Ovary (tissue), 3 donors: ENCODE measurements at regions not wholly inside any gene's neighbourhood (a gene's known extent, or its start where the extent isn't known, plus 50 kb on each side); places are given as distances from the start of the nearest gene placed in this dataset.
"Not testable (repeated sequence)": the region's sequence is repeated elsewhere in the genome, so short reads cannot be mapped to it uniquely, and the experiment has no call there.

ENCODE experiments used
- POLR2A ChIP-seq: fragments of 450-650 bp; IDR thresholded peaks from one replicate; pipeline ENCODE4 v1.6.1; 2017; ENCODE audit warnings: antibody characterized with exemption, mild to moderate bottlenecking, moderate library complexity
- TF ChIP-seq, protein P1 (sequence below), 3 donors: fragments of 450-650 bp in 2 of 3; fragments of 200-600 bp in 1 of 3; IDR thresholded peaks; one replicate each; pipeline versions ENCODE4 v1.5.1 to v1.8.0; 2016 to 2022; ENCODE audit warnings: antibody characterized with exemption in 3 of 3, mild to moderate bottlenecking in 1 of 3
- donor health status: DM: no; HTN: no; CAD: no.

GRCh38 chr5:157968570-157968969, 109.6 kb upstream of the CLINT1 start:
- TF ChIP-seq, protein P1, sequence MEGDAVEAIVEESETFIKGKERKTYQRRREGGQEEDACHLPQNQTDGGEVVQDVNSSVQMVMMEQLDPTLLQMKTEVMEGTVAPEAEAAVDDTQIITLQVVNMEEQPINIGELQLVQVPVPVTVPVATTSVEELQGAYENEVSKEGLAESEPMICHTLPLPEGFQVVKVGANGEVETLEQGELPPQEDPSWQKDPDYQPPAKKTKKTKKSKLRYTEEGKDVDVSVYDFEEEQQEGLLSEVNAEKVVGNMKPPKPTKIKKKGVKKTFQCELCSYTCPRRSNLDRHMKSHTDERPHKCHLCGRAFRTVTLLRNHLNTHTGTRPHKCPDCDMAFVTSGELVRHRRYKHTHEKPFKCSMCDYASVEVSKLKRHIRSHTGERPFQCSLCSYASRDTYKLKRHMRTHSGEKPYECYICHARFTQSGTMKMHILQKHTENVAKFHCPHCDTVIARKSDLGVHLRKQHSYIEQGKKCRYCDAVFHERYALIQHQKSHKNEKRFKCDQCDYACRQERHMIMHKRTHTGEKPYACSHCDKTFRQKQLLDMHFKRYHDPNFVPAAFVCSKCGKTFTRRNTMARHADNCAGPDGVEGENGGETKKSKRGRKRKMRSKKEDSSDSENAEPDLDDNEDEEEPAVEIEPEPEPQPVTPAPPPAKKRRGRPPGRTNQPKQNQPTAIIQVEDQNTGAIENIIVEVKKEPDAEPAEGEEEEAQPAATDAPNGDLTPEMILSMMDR (IDR thresholded peaks at IDR 0.05), result not testable (repeated sequence)
- not testable (repeated sequence) for TF ChIP-seq POLR2A
